K562 (cell line): ENCODE measurements at regions not wholly inside any gene's neighbourhood (a gene's known extent, or its start where the extent isn't known, plus 50 kb on each side); places are given as distances from the start of the nearest gene placed in this dataset.

ENCODE experiments used
- ATAC-seq: fragments of 200-7000 bp; cut with Tn5 transposase; 3 replicates; pipeline ENCODE4 v1.9.1; 2020; ENCODE audit warnings: moderate library complexity
- BruUV-seq: library from RNA; stranded (reverse); fragments of 400-500 nt; replicated peaks from 2 replicates; lab custom pipeline; 2021; lab: Mats Ljungman, UMichigan
- CTCF ChIA-PET: fragments of 300-600 bp; formaldehyde crosslinking; extraction: SDS; loops from one replicate; lab custom pipeline; 2021; ENCODE audit warnings: low intra/inter-chr PET ratio; lab: Yijun Ruan, JAX
- POLR2A ChIA-PET: fragments of 300-600, 350-650 bp; sonication (Branson Sonifier 250); formaldehyde crosslinking; extraction: SDS; loops from one replicate; lab custom pipeline; 2021; ENCODE audit warnings: antibody characterized with exemption, inconsistent platforms; lab: Yijun Ruan, JAX
- DNase-seq, 4 experiments: peaks; one replicate each; pipeline versions ENCODE4 v3.0.0 to v3.0.0-alpha.2; 2011 to 2018; ENCODE audit warnings: low spot score in 3 of 4, mixed read lengths in 3 of 4; ENCODE audit errors: extremely low read depth in 1 of 4
- FAIRE-seq: peaks from 2 replicates; lab custom pipeline; 2011; peaks lifted over from hg19 to GRCh38; lab: Jason Lieb, UNC
- H2AFZ ChIP-seq: 2 replicates; pipeline ENCODE4 v1.6.0; 2011; ENCODE audit warnings: low read depth, low read length, control low read depth, inconsistent platforms
- H3K27ac ChIP-seq: fragments of 200-600 bp; 3 replicates; pipeline ENCODE4 v1.8.0; 2011; ENCODE audit warnings: low read depth, mild to moderate bottlenecking, control low read depth, inconsistent platforms, low read length, moderate library complexity, mixed read lengths; ENCODE audit errors: extremely low read depth
- H3K27me3 ChIP-seq, 2 experiments: fragments of 300-600 bp in 1 of 2; 2 replicates in 1 of 2; 3 replicates in 1 of 2; pipeline versions ENCODE4 v1.6.0 to v1.8.0; 2011; ENCODE audit warnings: inconsistent platforms in 2 of 2, low read length in 2 of 2, mild to moderate bottlenecking in 1 of 2, mixed read lengths in 1 of 2, moderate library complexity in 1 of 2; ENCODE audit not compliant: control insufficient read depth in 2 of 2, insufficient read depth in 2 of 2
- H3K36me3 ChIP-seq: fragments of 300-600 bp; 3 replicates; pipeline ENCODE4 v1.8.0; 2011; ENCODE audit warnings: mild to moderate bottlenecking, low read length, inconsistent platforms; ENCODE audit not compliant: control insufficient read depth, insufficient read depth
- H3K4me1 ChIP-seq, 2 experiments: fragments of 200-600 bp in 1 of 2; replicated peaks in 1 of 2; 2 replicates in 1 of 2; 3 replicates in 1 of 2; pipeline versions ENCODE4 v1.5.1 to v1.8.0; 2011; ENCODE audit warnings: inconsistent platforms in 2 of 2, low read length in 2 of 2, mild to moderate bottlenecking in 1 of 2, mixed read lengths in 1 of 2, moderate library complexity in 1 of 2; ENCODE audit not compliant: control insufficient read depth in 2 of 2, insufficient read depth in 2 of 2
- H3K4me2 ChIP-seq: 2 replicates; pipeline ENCODE4 v1.6.1; 2011; ENCODE audit warnings: low read length, control low read depth, inconsistent platforms, mixed read lengths; ENCODE audit not compliant: insufficient read depth
- H3K4me3 ChIP-seq: fragments of 200-600 bp; sonication (generic), shearing (Covaris generic); 2 replicates; pipeline ENCODE4 v1.5.1; 2016; ENCODE audit warnings: control low read depth, inconsistent platforms
- H3K79me2 ChIP-seq: fragments of 200-600 bp; 3 replicates; pipeline ENCODE4 v1.8.0; 2011; ENCODE audit warnings: low read length, inconsistent platforms; ENCODE audit not compliant: control insufficient read depth, insufficient read depth
- H3K9ac ChIP-seq, 2 experiments: 2 replicates each; pipeline versions ENCODE4 v1.6.0 to v1.6.1; 2011; ENCODE audit warnings: low read depth in 2 of 2, low read length in 2 of 2, control low read depth in 1 of 2, inconsistent platforms in 1 of 2, mild to moderate bottlenecking in 1 of 2, mixed read lengths in 1 of 2; ENCODE audit not compliant: insufficient read depth in 1 of 2
- H3K9me1 ChIP-seq: one replicate; pipeline ENCODE4 v1.6.0; 2011; ENCODE audit warnings: inconsistent platforms, mild to moderate bottlenecking, low read length, moderate library complexity; ENCODE audit not compliant: control insufficient read depth, insufficient read depth
- H3K9me3 ChIP-seq: replicated peaks from 2 replicates; pipeline ENCODE4 v1.5.1; 2011; ENCODE audit warnings: low read depth, low read length, inconsistent platforms; ENCODE audit not compliant: control insufficient read depth, insufficient read depth
- H4K20me1 ChIP-seq: replicated peaks from 2 replicates; pipeline ENCODE4 v1.6.1; 2011; ENCODE audit warnings: low read length, inconsistent platforms, mixed read lengths; ENCODE audit not compliant: control insufficient read depth, insufficient read depth
- ARID3A ChIP-seq: IDR thresholded peaks from 2 replicates; pipeline ENCODE4 v1.6.1; 2012; ENCODE audit warnings: low read depth, low read length, improper control_type of control experiment, borderline replicate concordance
- ATF6 ChIP-seq: sonication (generic); formaldehyde crosslinking; IDR thresholded peaks from 2 replicates; pipeline ENCODE4 v1.4.0; 2020; ENCODE audit warnings: mild to moderate bottlenecking, missing genetic modification reagents
- CHCHD3 ChIP-seq: fragments of 250-450 bp; sonication (Bioruptor Pico); IDR thresholded peaks from 2 replicates; pipeline ENCODE4 v2.1.2; 2022; ENCODE audit warnings: mild to moderate bottlenecking
- MAZ ChIP-seq, 2 experiments: fragments of 450-650 bp in 1 of 2; sonication (generic) in 1 of 2; formaldehyde crosslinking; IDR thresholded peaks in 1 of 2; conservative IDR thresholded peaks in 1 of 2; 2 replicates each; pipeline versions ENCODE4 v1.4.0 to v1.5.0; 2020; ENCODE audit warnings: mild to moderate bottlenecking in 1 of 2, missing genetic modification reagents in 1 of 2
- WGBS: fragments of 100-300 bp; shearing (Covaris generic); methylation state at CpG from one replicate; pipeline ENCODE4 v1.1.6; 2016; ENCODE audit warnings: low coverage, mixed read lengths; ENCODE audit not compliant: insufficient coverage; ENCODE audit errors: missing lambda C conversion rate; 5-methylcytosine and 5-hydroxymethylcytosine counted together
- in situ Hi-C: fragments of 300-500 bp; cut with MboI; formaldehyde crosslinking; loops from 4 replicates; pipeline ENCODE4 v1.15.0; 2018; ENCODE audit warnings: inconsistent platforms, mixed read lengths
- intact Hi-C: fragments of 100-400 bp; cut with micrococcal nuclease; formaldehyde crosslinking; loops from 2 replicates; pipeline ENCODE4 v1.14.2; 2022

- Histone ChIP-seq H3K27me3 (no peaks in the 10 kb centered on the region), H3K79me2 (no peaks in the 10 kb centered on the region), H4K20me1 (no peaks in the 10 kb centered on the region), H3K4me2 (no peak overlapping the region), H3K4me3 (no peak overlapping the region), H2AFZ (no peak overlapping the region), H3K9ac (no peak overlapping the region), H3K4me1 (no peaks in the 10 kb centered on the region; a peak in 1 of 5 replicates), H3K36me3 (no peaks in the 10 kb centered on the region), H3K9me3 (no peaks in the 10 kb centered on the region), H3K9me1 (no peaks in the 10 kb centered on the region), H3K27ac (no peak overlapping the region)
- POLR2A ChIA-PET, result no interaction called here
- ATAC-seq, result no peak
- no peak for TF ChIP-seq ARID3A
- TF ChIP-seq MAZ (CRISPR knock-in tag; conservative IDR thresholded peaks at IDR 0.05 in 1 of 2, IDR thresholded peaks at IDR 0.05 in 1 of 2), result no peak
- TF ChIP-seq CHCHD3 (CRISPR knock-in tag), result no peak
- no peak for TF ChIP-seq ATF6 (CRISPR knock-in tag)
- intact Hi-C loops, result no loop called here
- no peak for FAIRE-seq
- in situ Hi-C loops, result no loop called here
- DNase-seq, result no peak
- CTCF ChIA-PET, result no interaction called here
- no TSS peak for BruUV-seq
- WGBS, result 0% methylated on average over 4 of the region's 4 CpGs
These were observed 199.3 kb upstream of the CCDC68 start for GRCh38 chr18:55158570-55158969.
